ENCODE measurements at regions not wholly inside any gene's neighbourhood (a gene's known extent, or its start where the extent isn't known, plus 50 kb on each side); places are given as distances from the start of the nearest gene placed in this dataset.
"Not testable (repeated sequence)": the region's sequence is repeated elsewhere in the genome, so short reads cannot be mapped to it uniquely, and the experiment has no call there.

DNA sequence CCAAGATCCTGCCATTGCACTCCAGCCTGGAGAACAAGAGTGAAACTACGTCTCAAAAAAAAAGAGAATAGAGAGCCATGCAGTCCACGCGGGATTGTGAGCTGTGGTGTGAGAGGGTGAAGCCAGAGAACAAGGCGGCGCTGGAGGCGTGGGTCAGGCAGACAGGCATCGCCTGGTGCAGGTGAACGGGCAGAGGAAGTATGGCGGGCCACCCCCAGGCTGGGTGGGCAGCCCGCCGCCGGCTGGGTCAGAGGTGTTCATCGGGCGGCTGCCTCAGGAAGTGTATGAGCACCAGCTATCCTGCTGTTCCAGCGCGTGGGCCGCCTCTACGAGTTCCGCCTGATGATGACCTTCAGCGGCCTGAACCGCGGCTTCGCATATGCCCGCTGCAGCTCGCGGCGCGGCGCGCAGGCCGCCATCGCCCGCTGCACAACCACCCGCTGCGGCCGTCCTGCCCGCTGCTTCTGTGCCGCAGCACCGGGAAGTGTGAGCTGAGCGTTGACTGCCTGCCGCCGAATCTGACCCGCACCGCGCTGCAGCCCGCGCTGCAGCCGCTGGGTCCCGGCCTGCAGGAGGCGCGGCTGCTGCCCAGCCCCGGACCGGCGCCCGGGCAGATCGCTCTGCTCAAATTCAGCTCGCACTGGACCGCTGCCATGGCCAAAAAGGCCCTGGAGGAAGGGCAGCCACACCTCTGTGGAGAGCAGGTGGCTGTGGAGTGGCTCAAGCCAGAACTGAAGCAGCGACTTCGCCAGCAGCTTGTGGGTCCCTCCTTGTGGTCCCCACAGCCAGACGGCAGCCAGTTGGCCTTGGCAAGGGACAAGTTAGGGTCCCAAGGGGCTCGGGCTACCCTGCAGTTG is 95.5 kb upstream of the PLEKHM1 start:
- DNase-seq, result peak; percentile 26 to 33

DNA sequence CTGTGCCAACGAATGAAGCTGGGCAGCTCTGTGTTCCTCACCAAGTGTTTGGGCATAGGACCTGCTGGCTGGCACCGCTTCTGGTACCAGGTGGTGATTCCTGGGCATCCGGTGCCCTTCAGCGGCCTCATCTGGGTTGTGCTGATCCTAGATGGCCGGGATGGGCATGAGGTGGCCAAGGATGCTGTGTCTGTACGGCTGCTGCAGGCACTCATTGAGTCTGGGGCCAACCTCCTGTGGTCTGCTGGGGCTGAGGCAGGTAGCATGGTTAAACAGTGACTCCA is 96.1 kb upstream of the PLEKHM1 start:
- not testable (repeated sequence) for DNase-seq

- peak in 1 of 2 donors; percentile 32 for DNase-seq
Observed at GRCh38 chr17:45592433-45592923, 102.0 kb upstream of the PLEKHM1 start.

DNA sequence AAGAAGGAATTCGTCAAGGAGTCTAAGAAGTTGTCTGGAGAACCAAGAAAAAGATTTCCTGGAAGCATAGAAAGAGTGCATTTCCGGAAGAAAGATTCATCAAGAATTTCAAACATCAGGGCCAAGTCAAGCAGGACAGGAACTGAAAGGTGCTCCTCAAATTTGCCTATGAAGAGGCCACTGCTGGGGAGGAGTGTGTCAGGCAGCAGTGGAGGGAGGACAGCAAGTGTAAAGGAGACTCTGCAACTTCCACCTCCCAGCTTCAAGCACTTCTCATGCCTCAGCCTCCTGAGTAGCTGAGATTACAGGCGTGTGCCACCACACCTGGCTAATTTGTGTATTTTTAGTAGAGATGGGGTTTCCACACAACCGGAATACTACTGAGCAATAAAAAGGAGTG is 105.8 kb upstream of the PLEKHM1 start:
- not testable (repeated sequence) for DNase-seq

DNA sequence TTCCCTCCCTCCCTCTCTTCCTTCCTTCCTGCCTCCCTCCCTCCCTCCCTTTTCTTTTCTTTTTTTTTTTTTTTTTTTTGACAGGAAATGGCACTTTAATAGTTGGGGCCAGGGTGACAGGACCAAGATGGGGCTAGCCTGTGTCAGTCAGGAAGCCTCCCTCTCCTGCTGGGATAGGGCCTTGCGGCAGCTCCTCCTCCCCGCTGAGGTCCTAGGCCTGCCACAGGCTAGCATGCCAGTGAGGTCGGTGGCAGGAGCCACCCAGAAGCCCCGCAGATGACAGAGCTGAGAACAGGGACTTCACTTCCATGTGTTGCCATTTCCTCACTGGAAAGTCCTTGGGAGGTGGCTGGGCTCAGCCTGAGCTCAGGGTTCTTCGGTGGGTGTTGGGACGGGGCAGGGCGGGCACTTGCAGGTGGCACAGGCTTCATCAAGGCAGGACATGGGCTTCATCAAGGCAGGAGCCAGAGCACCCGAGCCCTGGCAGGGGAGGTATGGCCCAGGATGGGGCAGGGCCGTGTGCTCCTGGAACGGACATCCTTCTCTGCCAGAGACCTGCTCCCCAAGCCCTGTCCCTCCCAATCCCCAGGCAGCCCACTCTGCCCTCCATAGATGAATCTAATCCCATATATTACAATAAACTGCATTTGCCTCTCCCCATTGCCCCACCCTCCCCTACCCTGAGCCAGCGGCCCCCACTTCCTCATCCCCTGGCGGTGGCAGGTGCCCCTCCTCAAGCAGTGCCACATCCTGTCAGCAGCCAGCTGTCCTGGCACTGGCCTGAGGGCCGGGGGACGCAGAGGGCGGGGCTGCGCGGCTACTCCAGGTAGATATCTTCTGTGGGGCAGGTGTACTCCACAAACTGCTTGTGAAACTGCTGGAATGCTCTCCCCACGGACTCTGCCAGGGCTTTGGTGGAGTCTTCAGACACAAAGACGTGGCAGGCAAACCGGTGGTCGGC is 109.8 kb upstream of the PLEKHM1 start:
- DNase-seq, result not testable (repeated sequence)

DNA sequence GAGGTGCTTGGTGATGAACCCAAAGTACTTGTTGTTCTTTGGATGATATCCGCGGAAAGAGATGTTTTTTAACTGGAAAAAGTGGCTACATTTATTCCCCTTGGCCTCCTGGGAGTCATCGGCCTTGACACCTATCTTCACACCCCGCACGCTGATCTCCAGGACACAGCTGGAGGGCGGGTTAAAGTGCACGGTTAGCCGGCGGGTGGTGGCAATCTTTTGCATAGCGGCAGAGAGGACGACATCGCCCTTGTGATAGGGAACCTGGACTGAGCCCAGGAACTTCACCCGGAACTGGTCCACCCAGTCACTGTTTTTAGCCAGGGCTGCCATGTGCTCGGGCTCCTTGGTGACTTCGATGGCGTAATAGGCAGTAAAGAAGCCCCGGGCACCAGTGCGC is 110.5 kb upstream of the PLEKHM1 start:
- DNase-seq, result not testable (repeated sequence)

GRCh38 chr17:45601605-45602539 is 111.4 kb upstream of the PLEKHM1 start:
- not testable (repeated sequence) for DNase-seq

DNA sequence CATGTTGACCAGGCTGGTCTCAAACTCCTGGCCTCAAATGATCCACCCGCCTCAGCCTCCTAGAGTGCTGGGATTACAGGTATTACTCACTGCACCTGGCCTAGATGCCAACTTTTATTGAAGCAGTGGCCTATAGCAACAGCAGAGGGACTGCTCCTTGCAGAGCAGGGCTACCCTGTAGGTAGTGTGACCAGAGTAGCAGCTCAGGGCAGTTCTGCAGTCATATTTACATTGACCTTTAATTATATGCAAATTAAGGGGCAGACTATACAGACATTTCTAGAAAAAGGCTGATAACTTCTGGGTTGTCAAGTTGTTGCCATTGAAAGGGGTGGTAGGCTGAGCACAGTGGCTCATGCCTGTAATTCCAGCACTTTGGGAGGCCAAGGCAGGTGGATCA is 115.2 kb upstream of the PLEKHM1 start:
- not testable (repeated sequence) for DNase-seq

- DNase-seq, result peak; percentile 9 to 55
Observed at GRCh38 chr17:45619984-45620405, 129.5 kb upstream of the PLEKHM1 start.

- DNase-seq, result peak in 1 of 2 donors; percentile 9
Observed at GRCh38 chr17:45620468-45620867, 129.9 kb upstream of the PLEKHM1 start.

GRCh38 chr17:45621087-45621486 is 130.6 kb upstream of the PLEKHM1 start:
- DNase-seq, result not testable (repeated sequence)

DNA sequence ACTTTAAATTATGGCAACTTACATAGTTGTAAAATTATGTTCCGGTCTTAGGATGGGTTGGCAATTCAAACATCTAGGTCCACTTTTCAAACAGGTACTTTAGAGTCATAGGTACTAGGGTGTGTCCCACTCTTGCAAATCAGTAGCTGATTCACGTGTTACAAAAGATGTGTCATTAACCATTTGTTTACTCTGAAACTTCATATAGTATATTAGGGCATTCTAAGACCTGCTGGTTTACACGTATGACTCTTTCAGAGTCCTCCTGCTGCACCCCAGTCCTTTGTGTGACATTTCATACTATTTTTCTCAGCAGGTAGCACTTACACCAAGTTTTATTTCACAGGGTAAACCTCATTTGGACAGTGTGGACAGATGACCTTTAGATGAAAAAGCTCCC is 131.8 kb upstream of the PLEKHM1 start:
- DNase-seq, result not testable (repeated sequence)

DNA sequence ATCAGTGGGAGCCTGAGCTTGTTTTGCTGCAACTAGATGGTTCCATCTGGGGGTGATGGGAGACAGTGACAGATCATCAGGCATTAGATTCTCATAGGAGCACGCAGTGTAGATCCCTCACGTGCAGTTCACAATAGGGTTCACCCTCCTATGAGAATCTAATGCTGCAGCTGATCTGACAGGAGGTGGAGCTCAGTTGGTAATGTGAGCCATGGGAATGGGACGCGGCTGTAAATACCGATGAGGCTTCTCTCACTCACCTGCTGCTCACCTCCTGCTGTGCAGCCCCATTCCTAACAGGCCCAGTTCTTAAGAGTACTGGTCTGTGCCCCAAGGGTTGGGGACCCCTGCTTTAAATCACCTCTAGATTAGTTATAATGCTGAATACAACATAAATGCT is 137.5 kb upstream of the PLEKHM1 start:
- DNase-seq, result no peak

GRCh38 chr17:45631941-45632340 is 141.4 kb upstream of the PLEKHM1 start:
- no peak for DNase-seq

DNA sequence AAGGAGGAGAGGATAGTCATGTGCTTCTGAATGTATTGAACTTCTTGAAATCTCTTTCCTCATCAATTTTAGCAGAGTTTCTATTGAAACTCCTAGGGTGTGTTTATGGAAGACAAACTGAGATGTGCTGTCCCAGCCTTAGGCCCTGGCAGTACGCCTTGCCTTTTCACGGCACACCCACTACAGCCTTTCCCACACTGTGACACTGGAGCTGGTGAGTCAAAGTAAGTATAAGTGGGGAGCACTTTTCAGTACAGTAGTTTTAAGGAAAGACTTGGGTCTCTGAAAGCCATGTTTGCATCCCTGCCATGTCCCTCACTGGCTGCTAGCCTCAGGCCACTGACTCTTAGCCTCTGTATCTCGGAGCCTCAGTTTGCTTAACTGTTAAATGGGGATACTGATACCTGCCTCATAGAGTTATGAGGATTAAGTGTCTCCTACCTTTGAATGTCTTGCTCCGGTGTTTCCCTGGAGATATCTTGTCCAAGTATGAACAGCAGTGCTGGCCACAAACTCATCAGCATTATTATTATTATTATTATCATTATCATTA is 144.7 kb upstream of the CRHR1 start:
- DNase-seq, result no peak

GRCh38 chr17:45640141-45640850 is 143.8 kb upstream of the CRHR1 start:
- DNase-seq, result peak; percentile 31 to 68

GRCh38 chr17:45641541-45641940 is 142.6 kb upstream of the CRHR1 start:
- no peak for DNase-seq

DNA sequence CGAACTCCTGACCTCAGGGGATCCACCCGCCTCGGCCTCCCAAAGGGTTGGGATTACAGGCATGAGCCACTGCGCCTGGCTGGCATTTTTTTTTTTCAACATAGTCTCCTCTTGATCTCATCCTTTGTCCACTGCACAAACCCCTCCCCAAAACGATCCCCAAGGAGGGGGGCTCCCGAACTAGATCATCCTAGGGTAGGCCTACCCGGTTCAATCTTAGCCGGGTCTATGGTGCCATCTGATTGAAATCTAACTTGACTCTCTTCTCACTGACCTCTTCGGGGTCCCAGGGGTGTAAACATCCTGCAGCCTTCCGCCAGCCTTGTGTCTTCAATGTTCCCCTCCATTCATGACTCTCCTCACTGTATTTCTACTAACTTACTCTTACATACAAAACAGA is 140.5 kb upstream of the CRHR1 start:
- no peak for DNase-seq

- not testable (repeated sequence) for DNase-seq
Observed at GRCh38 chr17:45644637-45645036, 139.5 kb upstream of the CRHR1 start.

GRCh38 chr17:45645330-45645729 is 138.8 kb upstream of the CRHR1 start:
- no peak for DNase-seq

Measured in right lung (tissue), 2 donors.